IMR-90 (cell line): ENCODE measurements at regions not wholly inside any gene's neighbourhood (a gene's known extent, or its start where the extent isn't known, plus 50 kb on each side); places are given as distances from the start of the nearest gene placed in this dataset.

Experiments used
- ATAC-seq: fragments of 200-7000 bp; cut with Tn5 transposase; 2 replicates; pipeline ENCODE4 v1.9.1; 2020; ENCODE audit warnings: low read depth, mild to moderate bottlenecking, moderate library complexity
- BruUV-seq: library from RNA; stranded (reverse); fragments of 400-500 nt; replicated peaks from 2 replicates; lab custom pipeline; 2021; lab: Mats Ljungman, UMichigan
- CTCF ChIA-PET: fragments of 300-600 bp; formaldehyde crosslinking; extraction: SDS; loops from one replicate; lab custom pipeline; 2021; ENCODE audit warnings: antibody characterized with exemption; lab: Yijun Ruan, JAX
- POLR2A ChIA-PET: fragments of 300-600 bp; sonication (Branson Sonifier 250); formaldehyde crosslinking; loops from one replicate; lab custom pipeline; 2022; ENCODE audit warnings: antibody characterized with exemption; ENCODE audit not compliant: unreplicated experiment; lab: Charles Lee
- DNase-seq: peaks from one replicate; pipeline ENCODE4 v3.0.0; 2013
- H2AFZ ChIP-seq: replicated peaks from 2 replicates; pipeline ENCODE3; 2013; ENCODE audit warnings: low read length, mild to moderate bottlenecking; ENCODE audit not compliant: poor library complexity
- H2AK5ac ChIP-seq: 2 replicates; pipeline ENCODE4 v1.6.1; 2013; ENCODE audit warnings: low read depth, low read length, inconsistent platforms
- H2AK9ac ChIP-seq: replicated peaks from 2 replicates; pipeline ENCODE3; 2013; ENCODE audit warnings: mild to moderate bottlenecking, low read depth, low read length, moderate library complexity; ENCODE audit not compliant: poor library complexity
- H2BK120ac ChIP-seq: 2 replicates; pipeline ENCODE4 v1.6.1; 2013; ENCODE audit warnings: low read depth, low read length, inconsistent platforms
- H2BK15ac ChIP-seq: 3 replicates; pipeline ENCODE4 v1.6.1; 2013; ENCODE audit warnings: low read depth, low read length, inconsistent platforms
- H2BK20ac ChIP-seq: 2 replicates; pipeline ENCODE4 v1.6.1; 2013; ENCODE audit warnings: low read depth, mild to moderate bottlenecking, inconsistent platforms, low read length, moderate library complexity
- H2BK5ac ChIP-seq: 2 replicates; pipeline ENCODE4 v1.6.1; 2013; ENCODE audit warnings: mild to moderate bottlenecking, low read depth, low read length, inconsistent platforms; ENCODE audit not compliant: poor library complexity, severe bottlenecking
- H3K14ac ChIP-seq: replicated peaks from 2 replicates; pipeline ENCODE4 v1.6.1; 2013; ENCODE audit warnings: low read depth, low read length, inconsistent platforms
- H3K18ac ChIP-seq: 2 replicates; pipeline ENCODE4 v1.6.1; 2013; ENCODE audit warnings: low read depth, low read length, control low read depth
- H3K23ac ChIP-seq: 2 replicates; pipeline ENCODE4 v1.6.1; 2013; ENCODE audit warnings: low read depth, low read length, inconsistent platforms
- H3K27ac ChIP-seq: 2 replicates; pipeline ENCODE4 v1.5.1; 2013; ENCODE audit warnings: mild to moderate bottlenecking, control low read depth, low read length; ENCODE audit not compliant: insufficient read depth
- H3K27me3 ChIP-seq: 2 replicates; pipeline ENCODE4 v1.6.1; 2013; ENCODE audit warnings: low read length; ENCODE audit not compliant: control insufficient read depth, insufficient read depth
- H3K36me3 ChIP-seq: 2 replicates; pipeline ENCODE4 v1.6.1; 2013; ENCODE audit warnings: low read length, mixed read lengths; ENCODE audit not compliant: control insufficient read depth, insufficient read depth
- H3K4ac ChIP-seq: 2 replicates; pipeline ENCODE4 v1.6.1; 2013; ENCODE audit warnings: low read depth, low read length, inconsistent platforms
- H3K4me1 ChIP-seq: 2 replicates; pipeline ENCODE4 v1.6.1; 2013; ENCODE audit warnings: low read length, mixed read lengths; ENCODE audit not compliant: control insufficient read depth, insufficient read depth
- H3K4me2 ChIP-seq: 2 replicates; pipeline ENCODE4 v1.6.1; 2013; ENCODE audit warnings: low read depth, mild to moderate bottlenecking, control low read depth, low read length, moderate library complexity
- H3K4me3 ChIP-seq: 2 replicates; pipeline ENCODE4 v1.5.1; 2013; ENCODE audit warnings: low read depth, mild to moderate bottlenecking, control low read depth, low read length, moderate library complexity; ENCODE audit not compliant: insufficient read depth
- H3K56ac ChIP-seq: 2 replicates; pipeline ENCODE4 v1.6.1; 2013; ENCODE audit warnings: low read length, inconsistent platforms; ENCODE audit not compliant: insufficient read depth; ENCODE audit errors: extremely low read depth
- H3K79me1 ChIP-seq, 2 experiments: 2 replicates each; pipeline ENCODE4 v1.6.1; 2013; ENCODE audit warnings: low read length in 2 of 2, inconsistent platforms in 1 of 2, low read depth in 1 of 2
- H3K9ac ChIP-seq: 2 replicates; pipeline ENCODE4 v1.6.1; 2013; ENCODE audit warnings: low read depth, low read length, control low read depth
- H3K9me1 ChIP-seq: 2 replicates; pipeline ENCODE4 v1.6.1; 2013; ENCODE audit warnings: low read length, inconsistent platforms; ENCODE audit not compliant: insufficient read depth
- H3K9me3 ChIP-seq: 2 replicates; pipeline ENCODE4 v1.6.1; 2013; ENCODE audit warnings: low read length; ENCODE audit not compliant: control insufficient read depth, insufficient read depth
- H4K20me1 ChIP-seq: 2 replicates; pipeline ENCODE4 v1.6.1; 2013; ENCODE audit warnings: low read length, inconsistent platforms; ENCODE audit not compliant: insufficient read depth
- H4K5ac ChIP-seq: 2 replicates; pipeline ENCODE4 v1.6.1; 2013; ENCODE audit warnings: mild to moderate bottlenecking, low read depth, low read length, control low read depth
- H4K8ac ChIP-seq, 2 experiments: 2 replicates each; pipeline ENCODE4 v1.6.1; 2013; ENCODE audit warnings: low read depth in 2 of 2, low read length in 2 of 2, control low read depth in 1 of 2, inconsistent platforms in 1 of 2
- H4K91ac ChIP-seq: 2 replicates; pipeline ENCODE4 v1.6.1; 2013; ENCODE audit warnings: low read depth, low read length, inconsistent platforms; ENCODE audit not compliant: insufficient read depth
- BHLHE40 ChIP-seq: fragments of 150-350 bp; IDR thresholded peaks from 2 replicates; pipeline ENCODE4 v1.6.1; 2016; ENCODE audit warnings: mild to moderate bottlenecking, low read depth, low read length
- CEBPB ChIP-seq: IDR thresholded peaks from 2 replicates; pipeline ENCODE4 v1.6.1; 2012; ENCODE audit warnings: low read depth, low read length, improper control_type of control experiment
- CHD1 ChIP-seq: IDR thresholded peaks from 2 replicates; pipeline ENCODE4 v1.6.1; 2012; ENCODE audit warnings: low read depth, low read length, improper control_type of control experiment
- FOS ChIP-seq: fragments of 150-350 bp; IDR thresholded peaks from 2 replicates; pipeline ENCODE4 v1.6.1; 2016; ENCODE audit warnings: low read depth, low read length
- MAFK ChIP-seq: IDR thresholded peaks from 2 replicates; pipeline ENCODE4 v1.6.1; 2012; ENCODE audit warnings: low read depth, low read length, improper control_type of control experiment
- MAZ ChIP-seq: IDR thresholded peaks from 2 replicates; pipeline ENCODE4 v1.6.1; 2012; ENCODE audit warnings: low read depth, mild to moderate bottlenecking, low read length, improper control_type of control experiment, moderate library complexity, borderline replicate concordance
- MXI1 ChIP-seq: IDR thresholded peaks from 2 replicates; pipeline ENCODE4 v1.6.1; 2012; ENCODE audit warnings: low read depth, mild to moderate bottlenecking, low read length, moderate library complexity, borderline replicate concordance
- NFE2L2 ChIP-seq: fragments of 150-350 bp; IDR thresholded peaks from 2 replicates; pipeline ENCODE4 v1.6.1; 2016; ENCODE audit warnings: low read depth, mild to moderate bottlenecking, low read length
- POLR2A ChIP-seq: IDR thresholded peaks from 2 replicates; pipeline ENCODE4 v1.6.1; 2012; ENCODE audit warnings: mild to moderate bottlenecking, low read depth, low read length
- RAD21 ChIP-seq: IDR thresholded peaks from 2 replicates; pipeline ENCODE4 v1.6.1; 2012; ENCODE audit warnings: low read length, improper control_type of control experiment
- RCOR1 ChIP-seq: IDR thresholded peaks from 2 replicates; pipeline ENCODE4 v1.6.1; 2012; ENCODE audit warnings: mild to moderate bottlenecking, low read length, improper control_type of control experiment; ENCODE audit not compliant: insufficient replicate concordance
- RFX5 ChIP-seq: IDR thresholded peaks from 2 replicates; pipeline ENCODE4 v1.8.0; 2012; ENCODE audit warnings: low read depth, mild to moderate bottlenecking, low read length, moderate library complexity
- SMC3 ChIP-seq: fragments of 150-350 bp; IDR thresholded peaks from 2 replicates; pipeline ENCODE4 v1.6.1; 2016; ENCODE audit warnings: low read depth, mild to moderate bottlenecking, antibody characterized with exemption, low read length, moderate library complexity
- WGBS, 2 experiments: methylation state at CpG; one replicate each; pipeline versions ENCODE4 v1.1.5 to v1.1.7; 2013; ENCODE audit warnings: missing lambda C conversion rate in 2 of 2; ENCODE audit not compliant: insufficient read length in 1 of 2; ENCODE audit errors: extremely low coverage in 2 of 2; 5-methylcytosine and 5-hydroxymethylcytosine counted together
- dilution Hi-C: fragments of 300-500 bp; cut with HindIII; formaldehyde crosslinking; loops from one replicate; pipeline ENCODE4 v1.14.3; 2018; ENCODE audit warnings: low sequenced_read_pairs; ENCODE audit not compliant: unreplicated experiment
- in situ Hi-C: fragments of 300-500 bp; cut with MboI; formaldehyde crosslinking; loops from 3 replicates; pipeline ENCODE4 v1.14.3; 2019; ENCODE audit warnings: low sequenced_read_pairs, inconsistent platforms, mixed read lengths
- intact Hi-C: fragments of 100-400 bp; cut with micrococcal nuclease; formaldehyde crosslinking; loops from 2 replicates; pipeline ENCODE4 v1.10.0; 2022
- TF ChIP-seq, protein P1 (sequence below): fragments of 150-350 bp; IDR thresholded peaks from 2 replicates; pipeline ENCODE4 v1.6.1; 2016; ENCODE audit warnings: low read depth, mild to moderate bottlenecking, low read length, moderate library complexity, borderline replicate concordance
- TF ChIP-seq, protein P2 (sequence below): conservative IDR thresholded peaks from 2 replicates; pipeline ENCODE4 v1.5.1; 2012; ENCODE audit warnings: mild to moderate bottlenecking, low read depth, low read length, improper control_type of control experiment
- TF ChIP-seq, protein P3 (sequence below): fragments of 150-350 bp; IDR thresholded peaks from 2 replicates; pipeline ENCODE4 v1.6.1; 2017; ENCODE audit warnings: mild to moderate bottlenecking, antibody characterized with exemption, low read length, low read depth

DNA sequence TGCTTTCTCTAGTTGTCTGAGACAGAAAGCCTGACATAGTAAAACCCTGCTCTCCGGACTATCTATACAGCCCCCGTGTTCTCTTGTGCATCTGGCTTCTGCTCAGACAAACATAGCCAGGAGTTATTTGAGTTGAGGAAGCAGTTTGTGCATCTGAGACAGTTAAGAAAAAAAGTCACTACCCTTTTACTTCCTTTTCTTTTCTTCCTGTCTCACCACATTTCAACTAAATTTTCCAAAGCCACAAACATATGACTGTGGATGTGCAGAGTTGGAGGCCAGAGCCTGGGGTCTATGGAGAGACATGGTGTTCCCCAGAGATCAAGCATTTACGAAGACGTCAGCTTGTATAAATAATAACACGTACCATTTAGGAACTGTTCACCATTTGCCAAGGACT is 158.5 kb upstream of the FGGY start:
- Histone ChIP-seq H3K4me3 (no peak overlapping the region), H3K4ac (no peak overlapping the region; the same call in 1 of the 2 replicates), H3K27ac (no peak overlapping the region), H4K8ac (peak overlapping the region in 1 of 2 experiments; percentile 49; a peak in 1 of 4 replicates), H3K9ac (no peak overlapping the region), H3K4me1 (peaks cover 12% of the 10 kb centered on the region), H3K14ac (peak overlapping the region; percentile 54; the same call in 1 of the 2 replicates), H3K36me3 (no peaks in the 10 kb centered on the region), H3K4me2 (no peak overlapping the region), H2AK5ac (no peak overlapping the region), H3K23ac (no peak overlapping the region), H2AFZ (no peak overlapping the region), H3K18ac (no peak overlapping the region; the same call in 1 of the 2 replicates), H4K5ac (no peak overlapping the region; the same call in 1 of the 2 replicates), H2BK120ac (no peak overlapping the region), H3K79me1 (no peaks in the 10 kb centered on the region), H4K20me1 (no peaks in the 10 kb centered on the region), H2BK5ac (no peak overlapping the region), H3K9me1 (peaks cover 8% of the 10 kb centered on the region), H4K91ac (no peak overlapping the region), H2AK9ac (no peak overlapping the region), H2BK15ac (no peak overlapping the region), H2BK20ac (no peak overlapping the region; the same call in 1 of the 2 replicates), H3K27me3 (no peaks in the 10 kb centered on the region), H3K56ac (no peak overlapping the region), H3K9me3 (no peaks in the 10 kb centered on the region)
- POLR2A ChIA-PET = no interaction called here
- intact Hi-C loops (no loop called here), in situ Hi-C loops (no loop called here), dilution Hi-C loops (no loop called here)
- no CpG with 5 or more reads among the region's 5 CpGs for WGBS, 2 experiments
- ATAC-seq (no peak), DNase-seq (no peak)
- TF ChIP-seq MXI1 (no peak), NFE2L2 (no peak), CHD1 (no peak), BHLHE40 (no peak), MAZ (no peak), CEBPB (no peak), POLR2A (no peak), SMC3 (no peak), RAD21 (no peak), RFX5 (no peak), FOS (no peak), RCOR1 (no peak), MAFK (no peak)
- TF ChIP-seq, protein P1, sequence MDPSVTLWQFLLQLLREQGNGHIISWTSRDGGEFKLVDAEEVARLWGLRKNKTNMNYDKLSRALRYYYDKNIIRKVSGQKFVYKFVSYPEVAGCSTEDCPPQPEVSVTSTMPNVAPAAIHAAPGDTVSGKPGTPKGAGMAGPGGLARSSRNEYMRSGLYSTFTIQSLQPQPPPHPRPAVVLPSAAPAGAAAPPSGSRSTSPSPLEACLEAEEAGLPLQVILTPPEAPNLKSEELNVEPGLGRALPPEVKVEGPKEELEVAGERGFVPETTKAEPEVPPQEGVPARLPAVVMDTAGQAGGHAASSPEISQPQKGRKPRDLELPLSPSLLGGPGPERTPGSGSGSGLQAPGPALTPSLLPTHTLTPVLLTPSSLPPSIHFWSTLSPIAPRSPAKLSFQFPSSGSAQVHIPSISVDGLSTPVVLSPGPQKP = no peak
- TF ChIP-seq, protein P2, sequence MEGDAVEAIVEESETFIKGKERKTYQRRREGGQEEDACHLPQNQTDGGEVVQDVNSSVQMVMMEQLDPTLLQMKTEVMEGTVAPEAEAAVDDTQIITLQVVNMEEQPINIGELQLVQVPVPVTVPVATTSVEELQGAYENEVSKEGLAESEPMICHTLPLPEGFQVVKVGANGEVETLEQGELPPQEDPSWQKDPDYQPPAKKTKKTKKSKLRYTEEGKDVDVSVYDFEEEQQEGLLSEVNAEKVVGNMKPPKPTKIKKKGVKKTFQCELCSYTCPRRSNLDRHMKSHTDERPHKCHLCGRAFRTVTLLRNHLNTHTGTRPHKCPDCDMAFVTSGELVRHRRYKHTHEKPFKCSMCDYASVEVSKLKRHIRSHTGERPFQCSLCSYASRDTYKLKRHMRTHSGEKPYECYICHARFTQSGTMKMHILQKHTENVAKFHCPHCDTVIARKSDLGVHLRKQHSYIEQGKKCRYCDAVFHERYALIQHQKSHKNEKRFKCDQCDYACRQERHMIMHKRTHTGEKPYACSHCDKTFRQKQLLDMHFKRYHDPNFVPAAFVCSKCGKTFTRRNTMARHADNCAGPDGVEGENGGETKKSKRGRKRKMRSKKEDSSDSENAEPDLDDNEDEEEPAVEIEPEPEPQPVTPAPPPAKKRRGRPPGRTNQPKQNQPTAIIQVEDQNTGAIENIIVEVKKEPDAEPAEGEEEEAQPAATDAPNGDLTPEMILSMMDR = no peak
- TF ChIP-seq, protein P3, sequence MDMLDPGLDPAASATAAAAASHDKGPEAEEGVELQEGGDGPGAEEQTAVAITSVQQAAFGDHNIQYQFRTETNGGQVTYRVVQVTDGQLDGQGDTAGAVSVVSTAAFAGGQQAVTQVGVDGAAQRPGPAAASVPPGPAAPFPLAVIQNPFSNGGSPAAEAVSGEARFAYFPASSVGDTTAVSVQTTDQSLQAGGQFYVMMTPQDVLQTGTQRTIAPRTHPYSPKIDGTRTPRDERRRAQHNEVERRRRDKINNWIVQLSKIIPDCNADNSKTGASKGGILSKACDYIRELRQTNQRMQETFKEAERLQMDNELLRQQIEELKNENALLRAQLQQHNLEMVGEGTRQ = no peak
- BruUV-seq = no TSS peak
- CTCF ChIA-PET = no interaction called here
